ENCODE measurements at regions not wholly inside any gene's neighbourhood (a gene's known extent, or its start where the extent isn't known, plus 50 kb on each side); places are given as distances from the start of the nearest gene placed in this dataset.

DNA sequence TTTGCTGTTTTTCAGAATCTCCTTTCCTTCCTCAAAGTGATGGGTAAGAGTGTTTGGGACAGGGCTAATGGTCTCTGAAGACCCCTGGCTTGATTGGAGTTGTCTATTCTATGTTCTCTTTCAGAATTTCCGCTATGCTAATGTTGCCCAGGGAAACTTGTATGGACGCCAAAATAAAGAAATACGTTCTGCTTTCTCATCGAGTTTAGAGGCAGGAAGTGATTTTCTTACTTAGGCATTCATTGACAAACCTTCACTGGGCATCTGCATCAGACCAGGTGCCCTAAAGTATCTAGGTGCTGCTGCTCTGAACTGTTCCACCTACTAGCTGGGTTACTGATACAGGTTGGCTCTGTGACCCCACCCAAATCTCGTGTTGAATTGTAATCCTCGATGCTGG lies 787.9 kb upstream of the EEF2KMT start:
- TF ChIP-seq POLR2AphosphoS5 (IDR thresholded peaks at IDR 0.05; ENCODE audit: borderline replicate concordance, low read depth, low read length) (no peak), EZH2 (IDR thresholded peaks at IDR 0.05) (no peak), FOXP2 (optimal IDR thresholded peaks at IDR 0.05; ENCODE audit: control extremely low read depth, extremely low read length, insufficient read depth) (no peak)

Measured in SK-N-MC (cell line).